GM19468 (cell line): ENCODE measurements at regions not wholly inside any gene's neighbourhood (a gene's known extent, or its start where the extent isn't known, plus 50 kb on each side); places are given as distances from the start of the nearest gene placed in this dataset.

Experiments
- ATAC-seq: cut with Tn5 transposase; IDR thresholded peaks from one replicate; pipeline ENCODE4 v1.9.1; 2021; ENCODE audit warnings: mild to moderate bottlenecking, moderate library complexity, moderate number of reproducible peaks; ENCODE audit not compliant: unreplicated experiment; ENCODE audit errors: extremely low read depth

- no peak for ATAC-seq
Measured at GRCh38 chr16:85393674-85394451, 219.3 kb upstream of the GSE1 start.

- no peak for ATAC-seq
Measured at GRCh38 chr16:85394456-85395206, 218.5 kb upstream of the GSE1 start.

GRCh38 chr16:85395207-85395912 lies 217.8 kb upstream of the GSE1 start:
- no peak for ATAC-seq

GRCh38 chr16:85395913-85396878 lies 216.9 kb upstream of the GSE1 start:
- ATAC-seq = no peak

- no peak for ATAC-seq
Measured at GRCh38 chr16:85396879-85397871, 215.9 kb upstream of the GSE1 start.

GRCh38 chr16:85398050-85398451 lies 215.1 kb upstream of the GSE1 start:
- ATAC-seq = no peak

GRCh38 chr16:85398688-85399582 lies 214.2 kb upstream of the GSE1 start:
- ATAC-seq = no peak

- ATAC-seq = no peak
Measured at GRCh38 chr16:85399583-85400284, 213.4 kb upstream of the GSE1 start.

GRCh38 chr16:85400305-85401205 lies 212.6 kb upstream of the GSE1 start:
- ATAC-seq = no peak

- ATAC-seq = no peak
Measured at GRCh38 chr16:85401370-85401916, 211.7 kb upstream of the GSE1 start.

- ATAC-seq = no peak
Measured at GRCh38 chr16:85401917-85402766, 211.0 kb upstream of the GSE1 start.

GRCh38 chr16:85402910-85403692 lies 210.0 kb upstream of the GSE1 start:
- ATAC-seq = no peak

- ATAC-seq = no peak
Measured at GRCh38 chr16:85403693-85404092, 209.4 kb upstream of the GSE1 start.

GRCh38 chr16:85412911-85413520 lies 200.1 kb upstream of the GSE1 start:
- ATAC-seq = no peak
